Tibial artery (tissue), 4 donors: ENCODE measurements at regions not wholly inside any gene's neighbourhood (a gene's known extent, or its start where the extent isn't known, plus 50 kb on each side); places are given as distances from the start of the nearest gene placed in this dataset.

ENCODE experiments used
- DNase-seq, 2 donors: peaks; one replicate each; pipeline ENCODE4 v3.0.0-alpha.2; 2019
- H3K27ac ChIP-seq, 2 donors: fragments of 200-600 bp; sonication (generic) in 1 of 2; 1 replicate in 1 of 2; 2 replicates in 1 of 2; pipeline ENCODE4 v1.5.1; 2018 to 2019; ENCODE audit warnings: mild to moderate bottlenecking in 1 of 2
- H3K27me3 ChIP-seq, 2 donors: fragments of 200-600 bp; sonication (generic) in 1 of 2; one replicate each; pipeline versions ENCODE4 v1.5.1 to v1.6.0; 2016 to 2019
- H3K36me3 ChIP-seq, 3 donors: fragments of 200-600 bp; sonication (generic) in 2 of 3; one replicate each; pipeline ENCODE4 v1.5.1; 2016 to 2019; ENCODE audit warnings: mild to moderate bottlenecking in 2 of 3
- H3K4me1 ChIP-seq, 4 donors: fragments of 200-600 bp; sonication (generic) in 2 of 4; 1 replicate in 3 of 4; 2 replicates in 1 of 4; pipeline ENCODE4 v1.5.1; 2016 to 2019
- H3K4me3 ChIP-seq, 2 donors: fragments of 200-600 bp; sonication (generic) in 1 of 2; 1 replicate in 1 of 2; 2 replicates in 1 of 2; pipeline ENCODE4 v1.5.1; 2018 to 2019; ENCODE audit warnings: mild to moderate bottlenecking in 2 of 2
- H3K9me3 ChIP-seq, 3 donors: fragments of 200-600 bp; sonication (generic) in 1 of 3; one replicate each; pipeline ENCODE4 v1.5.1; 2016 to 2019
- CTCF ChIP-seq, 2 experiments: fragments of 200-600 bp in 1 of 2; fragments of 450-650 bp in 1 of 2; IDR thresholded peaks; one replicate each; pipeline ENCODE4 v1.5.1; 2017 to 2019; ENCODE audit warnings: antibody characterized with exemption in 2 of 2, mild to moderate bottlenecking in 1 of 2, moderate library complexity in 1 of 2
- intact Hi-C: fragments of 100-400 bp; cut with DNase I; formaldehyde crosslinking; loops from one replicate; pipeline ENCODE4 v1.15.0; 2023; ENCODE audit warnings: low total_unique reads

- peaks cover 0 to 7% (median 2%) of the 10 kb centered on the region in 3 donors for H3K9me3 ChIP-seq
- intact Hi-C loops, result no loop called here
- TF ChIP-seq CTCF (IDR thresholded peaks at IDR 0.05), result no peak
Measured at GRCh38 chr5:125746917-125747316, 676.3 kb upstream of the GRAMD2B start.

GRCh38 chr5:125750147-125750860 is 672.9 kb upstream of the GRAMD2B start:
- Histone ChIP-seq H3K4me1 (peaks cover 0 to 3% (median 0%) of the 10 kb centered on the region in 4 donors), H3K36me3 (no peaks in the 10 kb centered on the region), H3K9me3 (no peaks in the 10 kb centered on the region), H3K27me3 (no peaks in the 10 kb centered on the region), H3K4me3 (no peak overlapping the region), H3K27ac (no peak overlapping the region)
- no peak for DNase-seq
- intact Hi-C loops, result no loop called here
- no peak for TF ChIP-seq CTCF (IDR thresholded peaks at IDR 0.05)

More at GRCh38 chr5:125746917-125747316, 676.3 kb upstream of the GRAMD2B start:
- H3K36me3 ChIP-seq, result no peaks in the 10 kb centered on the region
- DNase-seq, result no peak
- no peak overlapping the region for H3K4me3 ChIP-seq
- H3K27ac ChIP-seq, result no peak overlapping the region
- H3K4me1 ChIP-seq, result peaks cover 0 to 3% (median 0%) of the 10 kb centered on the region in 4 donors
- no peaks in the 10 kb centered on the region for H3K27me3 ChIP-seq

- Histone ChIP-seq H3K36me3 (no peaks in the 10 kb centered on the region), H3K4me1 (peaks cover 0 to 3% (median 0%) of the 10 kb centered on the region in 4 donors), H3K4me3 (no peak overlapping the region), H3K27ac (no peak overlapping the region), H3K27me3 (no peaks in the 10 kb centered on the region), H3K9me3 (no peaks in the 10 kb centered on the region)
- intact Hi-C loops, result no loop called here
- DNase-seq, result no peak
- no peak for TF ChIP-seq CTCF (IDR thresholded peaks at IDR 0.05)
Measured at GRCh38 chr5:125750861-125751186, 672.4 kb upstream of the GRAMD2B start.

- H3K9me3 ChIP-seq, result no peaks in the 10 kb centered on the region
- H3K4me1 ChIP-seq, result no peaks in the 10 kb centered on the region
- no peak for TF ChIP-seq CTCF (IDR thresholded peaks at IDR 0.05)
- H3K36me3 ChIP-seq, result no peaks in the 10 kb centered on the region
- intact Hi-C loops, result no loop called here
- no peaks in the 10 kb centered on the region for H3K27me3 ChIP-seq
- H3K27ac ChIP-seq, result no peak overlapping the region
- DNase-seq, result no peak
- no peak overlapping the region for H3K4me3 ChIP-seq
Measured at GRCh38 chr5:125756456-125756855, 666.8 kb upstream of the GRAMD2B start.

- no peak overlapping the region for H3K4me3 ChIP-seq
- no peaks in the 10 kb centered on the region for H3K36me3 ChIP-seq
- H3K9me3 ChIP-seq, result no peaks in the 10 kb centered on the region
- no peaks in the 10 kb centered on the region for H3K27me3 ChIP-seq
- no peak for DNase-seq
- intact Hi-C loops, result no loop called here
- no peaks in the 10 kb centered on the region for H3K4me1 ChIP-seq
- TF ChIP-seq CTCF (IDR thresholded peaks at IDR 0.05), result no peak
- H3K27ac ChIP-seq, result no peak overlapping the region
Measured at GRCh38 chr5:125766706-125767105, 656.5 kb upstream of the GRAMD2B start.

- TF ChIP-seq CTCF (IDR thresholded peaks at IDR 0.05), result no peak
- H3K9me3 ChIP-seq, result no peaks in the 10 kb centered on the region
- no peak overlapping the region for H3K27ac ChIP-seq
- H3K27me3 ChIP-seq, result no peaks in the 10 kb centered on the region
- no peak overlapping the region for H3K4me3 ChIP-seq
- H3K4me1 ChIP-seq, result no peaks in the 10 kb centered on the region
- no peaks in the 10 kb centered on the region for H3K36me3 ChIP-seq
- intact Hi-C loops, result no loop called here
- DNase-seq, result no peak
Measured at GRCh38 chr5:125775896-125776295, 647.3 kb upstream of the GRAMD2B start.
